Islet precursor cell (in vitro differentiated cells): ENCODE measurements at regions not wholly inside any gene's neighbourhood (a gene's known extent, or its start where the extent isn't known, plus 50 kb on each side); places are given as distances from the start of the nearest gene placed in this dataset.
"Not testable (repeated sequence)": the region's sequence is repeated elsewhere in the genome, so short reads cannot be mapped to it uniquely, and the experiment has no call there.

Experiments used
- DNase-seq: peaks from one replicate; pipeline ENCODE4 v3.0.0-alpha.2; 2018

DNA sequence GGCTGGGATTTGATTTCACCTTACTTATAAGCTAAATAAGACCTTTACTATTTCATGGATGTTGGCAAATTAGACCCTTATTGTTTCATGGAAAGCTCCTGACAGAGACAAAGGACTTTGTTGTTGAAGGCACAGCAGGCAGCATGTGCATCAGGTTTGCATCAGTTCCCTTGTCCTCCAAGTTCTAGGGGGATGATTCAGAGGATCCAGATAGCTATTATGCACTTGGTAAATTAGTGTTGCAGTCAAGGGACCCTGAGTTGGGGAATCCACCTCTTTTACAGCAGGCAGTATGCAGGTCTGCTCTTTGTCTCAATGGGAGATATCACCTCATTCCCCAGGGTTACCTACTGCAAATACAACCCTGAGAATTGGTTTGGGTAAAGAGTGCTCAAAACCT lies 131.4 kb upstream of the IGSF10 start:
- peak; percentile 61 for DNase-seq

DNA sequence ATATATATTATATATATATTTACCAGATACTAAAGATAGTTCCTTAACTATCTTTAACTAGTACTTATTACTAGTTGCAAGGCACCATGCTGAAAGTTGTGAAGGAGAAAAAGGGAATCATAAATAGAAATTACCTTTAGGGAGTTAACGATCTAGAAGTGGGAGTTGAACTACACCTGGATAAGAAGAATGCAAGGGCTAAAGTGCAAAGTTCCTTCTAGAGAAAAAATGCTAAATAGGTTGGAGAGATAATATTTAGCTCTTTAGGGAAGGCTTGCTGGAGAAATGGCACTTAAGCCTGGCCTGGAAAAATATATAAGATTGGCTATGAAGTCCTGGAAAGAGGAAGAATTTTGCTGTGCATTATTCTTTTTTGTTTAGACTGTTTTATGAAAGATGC lies 130.6 kb upstream of the IGSF10 start:
- DNase-seq: no peak

DNA sequence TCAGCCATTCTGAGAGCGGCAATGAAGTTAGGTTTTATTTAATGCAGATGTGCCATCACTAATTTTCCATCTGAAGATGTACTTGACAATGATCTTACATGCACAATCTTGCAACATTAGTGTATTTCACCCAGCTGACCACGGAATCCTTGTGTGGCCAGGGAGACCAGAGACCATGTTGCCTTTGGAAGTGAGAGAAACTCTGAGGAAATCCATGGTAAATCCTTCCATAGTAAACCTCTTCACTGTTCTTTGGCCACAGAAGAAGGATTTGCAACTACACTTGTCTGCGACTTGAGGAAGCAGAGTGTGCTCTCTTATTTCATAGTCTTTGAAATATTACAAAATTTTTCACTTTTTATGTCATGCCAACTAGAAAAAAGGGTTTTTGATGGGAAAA lies 128.4 kb upstream of the IGSF10 start:
- no peak for DNase-seq

DNA sequence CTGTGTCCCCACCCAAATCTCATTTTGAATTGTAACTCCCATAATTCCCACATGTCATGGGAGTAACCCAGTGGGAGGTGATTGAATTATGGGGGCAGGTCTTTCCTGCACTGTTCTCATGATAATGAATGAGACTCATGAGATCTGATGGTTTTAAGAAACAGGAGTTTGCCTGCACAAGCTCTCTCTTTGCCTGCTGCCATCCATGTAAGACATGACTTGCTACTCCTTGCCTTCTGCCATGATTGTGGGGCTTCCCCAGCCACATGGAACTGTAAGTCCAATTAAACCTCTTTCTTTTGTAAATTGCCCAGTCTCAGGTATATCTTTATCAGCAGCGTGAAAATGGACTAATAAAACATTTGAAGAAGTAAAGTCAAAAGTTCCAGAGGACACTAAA lies 126.8 kb upstream of the IGSF10 start:
- DNase-seq: not testable (repeated sequence)

DNA sequence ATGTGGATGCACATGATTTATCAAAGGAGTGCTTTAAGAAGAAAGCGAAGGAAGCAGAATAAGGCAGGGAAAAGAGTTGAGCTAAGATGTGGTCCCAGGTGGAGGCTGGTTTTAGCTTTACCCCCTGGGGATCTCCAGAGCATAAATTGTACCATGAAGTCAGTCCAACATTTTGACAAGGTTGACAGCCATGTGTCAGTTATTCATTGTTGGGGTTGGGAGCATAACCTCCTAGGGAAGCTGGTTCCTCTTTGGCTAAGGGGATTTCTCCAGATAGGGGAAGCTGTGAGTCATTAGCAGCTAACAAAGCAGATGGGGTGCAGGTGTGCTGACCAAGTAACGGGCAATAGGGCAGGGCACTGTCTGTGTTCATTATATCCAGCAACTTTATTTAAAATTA lies 123.7 kb upstream of the IGSF10 start:
- DNase-seq: no peak

DNA sequence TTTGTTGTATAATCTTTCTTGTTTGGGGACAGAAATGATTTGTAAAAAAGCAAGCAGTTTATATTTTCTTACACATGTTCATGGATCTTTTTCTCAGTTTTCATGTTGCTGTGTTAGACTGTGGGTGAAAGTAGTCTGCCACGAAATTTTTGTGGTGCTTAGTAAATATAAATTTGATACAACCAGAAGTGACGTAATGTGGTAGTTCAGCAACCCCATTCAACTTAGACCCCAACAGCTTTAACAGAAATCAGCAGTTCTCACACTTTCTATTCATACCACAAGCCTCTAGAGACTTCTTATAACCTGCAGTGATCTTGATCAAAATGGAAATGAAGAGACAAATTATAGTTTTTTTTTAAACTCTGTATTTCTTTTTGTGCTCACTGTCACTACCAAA lies 120.2 kb upstream of the IGSF10 start:
- no peak for DNase-seq

DNA sequence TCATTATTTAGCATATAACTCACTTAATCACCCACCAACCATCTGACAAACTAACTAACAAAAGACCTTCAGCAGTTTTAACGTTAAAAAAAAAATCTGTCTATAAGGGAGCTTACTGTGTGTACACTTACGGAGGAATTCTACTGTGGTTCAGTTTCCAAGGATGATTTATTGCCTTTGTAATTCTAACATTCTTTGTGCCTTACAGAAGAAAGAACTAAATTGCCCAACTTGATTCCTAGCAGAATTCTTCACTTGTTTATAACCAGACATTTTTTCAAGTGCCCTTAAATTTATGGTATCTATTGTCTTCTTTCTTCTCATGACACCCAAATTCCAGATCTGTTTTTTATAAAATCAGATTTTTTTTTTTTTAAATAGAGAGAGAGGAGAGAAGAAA lies 119.7 kb upstream of the IGSF10 start:
- DNase-seq: no peak

DNA sequence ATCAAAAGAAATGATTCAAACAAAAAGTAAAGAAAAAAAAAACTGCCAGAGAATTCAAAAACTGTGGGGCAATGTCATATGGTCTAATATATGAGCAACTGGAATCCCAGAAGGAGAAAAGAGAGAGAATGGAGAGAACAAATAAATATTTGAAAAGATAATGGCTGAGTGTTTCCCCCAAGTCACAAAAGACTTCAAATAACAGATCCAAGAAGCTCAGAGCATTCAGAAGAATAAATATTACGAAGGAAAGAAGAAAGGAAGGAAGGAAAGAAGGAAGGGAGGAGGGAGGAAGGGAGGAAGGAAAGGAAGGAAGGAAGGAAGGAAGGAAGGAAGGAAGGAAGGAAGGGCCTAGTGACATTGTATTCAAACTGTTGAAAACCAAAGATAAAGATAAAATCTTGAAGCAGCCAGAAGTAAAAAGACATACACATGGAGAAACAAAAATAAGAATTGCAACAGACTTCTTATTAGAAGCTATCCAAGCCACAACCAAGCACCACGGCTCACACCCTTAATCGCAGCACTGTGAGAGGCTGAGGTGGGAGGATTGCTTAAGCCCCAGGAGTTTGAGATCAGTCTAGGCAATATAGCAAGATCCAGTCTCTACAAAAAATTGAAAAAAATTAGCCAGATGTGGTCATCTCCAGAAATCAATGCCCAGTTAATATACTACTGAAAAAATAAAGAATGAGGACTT lies 118.9 kb upstream of the IGSF10 start:
- no peak for DNase-seq

DNA sequence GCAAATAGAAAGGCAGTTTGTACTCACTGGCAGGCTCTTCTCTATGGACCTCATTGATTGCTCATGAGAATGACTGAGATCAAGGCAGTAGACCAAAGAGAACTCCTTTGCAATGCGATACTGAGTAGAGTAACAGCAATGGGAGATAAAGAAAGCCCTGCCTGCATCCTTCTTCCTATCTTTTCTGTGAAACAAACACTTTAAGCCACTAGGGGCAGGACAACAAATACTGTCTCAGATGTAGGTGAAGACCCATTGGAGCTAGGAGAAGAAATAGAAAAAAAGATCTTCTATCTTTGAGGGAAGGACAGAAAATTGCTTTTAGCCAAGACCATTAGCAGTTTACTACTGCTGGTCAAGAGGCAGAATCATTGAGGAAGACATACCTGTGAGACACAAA lies 117.6 kb upstream of the IGSF10 start:
- no peak for DNase-seq

DNA sequence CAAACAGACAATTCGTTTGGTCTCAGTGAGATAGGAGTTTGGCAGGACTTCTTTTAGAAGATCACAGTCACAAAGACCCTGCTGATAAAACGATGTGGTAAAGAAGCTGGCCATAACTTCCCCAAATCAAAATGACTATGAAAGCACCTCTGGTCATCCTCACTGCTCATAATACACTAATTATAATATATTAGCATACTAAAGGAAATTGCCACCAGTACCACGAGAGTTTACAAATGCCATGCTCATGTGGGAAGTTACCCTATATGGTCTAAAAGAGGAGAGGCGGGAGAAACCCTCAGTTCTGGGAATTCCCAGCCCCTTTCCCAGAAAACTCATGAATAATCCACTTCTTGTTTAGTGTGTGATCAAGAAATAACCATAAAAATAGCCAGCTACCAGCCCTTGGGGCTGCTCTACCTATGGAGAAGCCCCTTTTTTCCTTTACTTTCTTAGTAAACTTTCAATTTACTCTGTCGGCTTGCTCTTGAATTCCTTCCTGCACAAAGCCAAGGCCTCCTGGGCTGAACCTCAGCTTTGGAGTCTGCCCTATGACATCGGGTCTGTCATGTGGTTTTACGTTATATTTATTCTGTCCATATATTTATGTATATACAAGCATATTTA lies 115.8 kb upstream of the IGSF10 start:
- no peak for DNase-seq

DNA sequence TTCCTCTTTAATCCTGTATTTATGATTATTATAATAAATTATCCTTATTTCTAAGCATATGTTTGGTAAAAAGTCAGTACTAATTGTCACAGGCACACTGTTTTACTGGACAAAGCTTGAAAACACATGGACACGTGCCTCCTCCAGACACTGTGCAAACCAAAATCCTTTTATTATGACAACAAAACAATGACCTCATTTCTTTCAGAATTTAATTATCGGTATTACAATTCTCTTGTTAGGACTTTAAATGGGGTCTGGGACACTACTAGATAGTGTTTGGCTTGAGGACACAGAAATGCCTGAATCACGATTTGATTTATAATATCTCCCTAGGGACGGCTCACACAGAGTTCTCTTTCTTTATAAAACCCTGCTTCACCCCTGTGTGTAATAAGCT lies 107.3 kb upstream of the IGSF10 start:
- no peak for DNase-seq

DNA sequence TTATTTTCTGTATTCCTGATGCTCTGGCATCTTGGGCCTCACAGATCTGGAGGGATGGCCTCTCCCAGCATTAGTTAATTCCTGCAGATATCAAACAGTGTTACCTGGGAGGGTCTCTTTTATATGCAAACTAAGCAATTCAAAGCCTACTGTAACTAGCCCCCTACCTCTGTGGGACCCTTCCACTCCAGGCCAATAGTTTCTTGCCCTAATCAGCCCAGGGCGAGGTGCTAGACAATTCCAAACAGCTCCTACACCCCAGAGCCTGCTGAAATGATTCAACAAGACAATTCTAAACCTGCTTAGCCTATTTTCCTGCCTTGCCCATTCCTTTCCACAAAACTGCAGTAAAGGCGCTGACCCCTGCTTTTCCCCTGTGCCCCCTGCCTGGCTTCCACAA lies 106.6 kb upstream of the IGSF10 start:
- no peak for DNase-seq

DNA sequence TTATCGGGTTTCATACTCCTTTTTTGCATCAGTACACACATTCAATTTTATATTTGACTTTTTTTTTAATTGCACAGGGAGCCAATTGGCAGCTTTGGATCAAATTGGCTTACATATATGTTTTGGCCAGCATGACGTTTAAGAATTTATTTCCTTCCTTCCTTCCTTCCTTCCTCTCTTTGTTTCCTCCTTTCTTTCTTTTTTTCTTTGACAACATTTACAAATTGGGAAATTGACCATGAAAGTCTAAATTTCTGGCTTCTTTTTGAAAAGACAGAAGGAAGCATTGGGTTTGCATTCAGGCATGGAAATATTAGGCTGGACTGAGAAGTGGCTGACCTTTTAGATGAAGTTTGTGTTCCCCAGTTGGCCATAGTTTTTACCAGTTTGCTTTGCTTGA lies 103.4 kb upstream of the IGSF10 start:
- DNase-seq: no peak

DNA sequence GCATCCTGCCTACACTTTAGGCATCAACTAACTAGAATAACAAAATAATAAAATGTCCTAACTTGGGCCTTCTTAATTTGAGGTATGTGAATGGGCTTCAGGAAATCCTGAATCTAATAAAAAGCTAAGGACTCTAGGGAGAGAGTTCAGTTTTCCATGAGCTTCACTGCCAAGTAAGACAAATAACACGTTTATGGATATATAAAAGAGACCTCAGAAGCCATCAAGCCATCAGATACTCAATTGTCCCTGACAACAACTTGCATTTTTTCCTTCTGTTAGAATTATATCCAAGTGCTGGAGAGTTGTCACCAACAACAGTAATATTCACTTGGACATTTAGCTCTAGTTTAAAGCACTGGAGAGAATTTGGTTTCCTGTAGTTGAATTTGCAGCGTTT lies 102.4 kb upstream of the IGSF10 start:
- no peak for DNase-seq

DNA sequence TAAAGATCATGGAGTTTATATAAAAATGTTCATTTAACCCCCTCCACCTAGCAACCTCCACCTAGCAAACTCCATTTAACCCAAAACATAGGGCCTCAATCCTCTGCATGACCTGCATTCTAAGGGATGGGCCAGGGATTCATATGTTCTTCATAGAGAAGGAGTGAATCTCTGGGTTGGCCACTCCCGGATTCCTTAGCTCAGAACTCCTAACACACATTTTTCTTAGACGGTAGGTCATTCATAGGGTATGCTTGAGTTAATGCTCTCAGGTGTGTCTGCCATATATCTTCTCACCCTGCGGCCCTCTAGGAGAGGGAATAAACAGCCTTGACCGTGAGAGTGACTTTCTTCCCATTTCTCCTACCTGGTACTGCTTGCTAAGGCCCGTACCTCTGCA lies 102.0 kb upstream of the IGSF10 start:
- DNase-seq: no peak

DNA sequence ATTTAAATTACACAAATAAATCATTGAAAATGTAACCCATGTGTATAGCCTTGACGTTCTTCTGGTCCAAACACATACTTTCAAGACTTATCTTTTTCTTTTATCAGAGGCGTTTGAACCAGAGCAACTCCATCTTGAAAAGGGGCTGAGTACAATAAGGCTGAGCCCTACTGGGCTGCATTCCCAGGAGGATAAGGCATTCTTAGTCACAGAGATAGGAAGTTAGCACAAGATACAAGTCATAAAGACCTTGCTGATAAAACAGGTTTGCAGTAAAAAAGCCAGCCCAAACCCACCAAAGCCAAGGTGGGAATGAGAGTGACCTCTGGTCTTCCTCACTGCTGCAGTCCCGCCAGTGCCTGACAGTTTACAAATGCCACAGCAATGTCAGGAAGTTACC lies 101.0 kb upstream of the IGSF10 start:
- no peak for DNase-seq

DNA sequence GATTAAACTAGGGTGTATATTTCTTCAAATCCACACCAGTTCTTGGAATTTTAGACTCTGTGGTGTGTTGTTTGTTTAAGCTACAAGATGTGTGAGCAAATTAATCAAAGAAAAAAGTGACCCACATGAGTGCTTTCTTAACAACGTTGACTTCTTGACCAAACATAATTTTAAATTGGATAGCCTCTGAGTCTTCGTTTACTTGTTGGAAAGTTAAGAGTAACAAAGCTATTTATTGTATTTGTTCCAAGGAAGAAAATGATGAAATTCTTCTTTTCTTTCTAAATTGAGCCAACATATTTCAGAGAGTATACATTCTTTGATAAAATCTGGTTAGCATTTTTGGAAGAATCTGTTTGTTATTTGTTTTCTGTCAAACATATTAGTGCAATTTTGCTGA lies 99.9 kb upstream of the IGSF10 start:
- DNase-seq: no peak

DNA sequence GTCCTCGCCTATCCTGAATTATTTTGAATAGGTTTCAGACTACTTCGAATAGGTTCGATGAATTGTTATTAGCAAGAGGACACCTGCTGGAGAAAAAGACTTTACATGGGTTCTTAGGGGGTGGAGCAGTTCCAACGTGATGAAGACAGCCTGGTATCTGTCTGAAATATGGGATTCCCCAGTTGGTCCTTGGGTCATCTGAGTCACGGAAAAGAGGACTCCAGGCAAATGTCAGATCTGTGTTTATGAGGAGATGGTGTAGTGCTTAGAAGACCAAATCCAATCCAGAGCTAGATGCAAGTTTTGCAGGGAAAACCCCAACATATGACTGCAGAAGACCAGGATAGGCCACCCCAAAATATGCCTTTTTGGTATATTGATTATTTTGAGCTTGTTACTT lies 98.9 kb upstream of the IGSF10 start:
- DNase-seq: no peak

DNA sequence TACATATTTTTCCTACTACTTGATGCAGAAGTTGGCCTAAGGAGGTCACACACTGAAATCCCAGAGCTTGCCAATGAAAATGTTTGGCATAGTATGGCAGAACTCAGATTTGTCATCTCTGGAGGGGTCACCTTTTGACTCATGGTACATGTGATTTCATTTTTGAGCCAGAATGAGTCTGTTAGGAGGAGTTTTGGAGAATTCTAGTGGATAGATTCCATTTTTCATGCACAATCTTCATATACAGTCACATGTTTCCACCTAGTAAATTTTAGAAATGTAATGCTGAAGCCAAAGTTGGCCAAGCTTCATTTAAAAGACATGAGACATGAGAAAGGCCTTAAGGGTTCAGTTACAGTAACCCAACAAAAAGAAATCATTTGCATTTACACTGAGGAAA lies 97.8 kb upstream of the IGSF10 start:
- no peak for DNase-seq

DNA sequence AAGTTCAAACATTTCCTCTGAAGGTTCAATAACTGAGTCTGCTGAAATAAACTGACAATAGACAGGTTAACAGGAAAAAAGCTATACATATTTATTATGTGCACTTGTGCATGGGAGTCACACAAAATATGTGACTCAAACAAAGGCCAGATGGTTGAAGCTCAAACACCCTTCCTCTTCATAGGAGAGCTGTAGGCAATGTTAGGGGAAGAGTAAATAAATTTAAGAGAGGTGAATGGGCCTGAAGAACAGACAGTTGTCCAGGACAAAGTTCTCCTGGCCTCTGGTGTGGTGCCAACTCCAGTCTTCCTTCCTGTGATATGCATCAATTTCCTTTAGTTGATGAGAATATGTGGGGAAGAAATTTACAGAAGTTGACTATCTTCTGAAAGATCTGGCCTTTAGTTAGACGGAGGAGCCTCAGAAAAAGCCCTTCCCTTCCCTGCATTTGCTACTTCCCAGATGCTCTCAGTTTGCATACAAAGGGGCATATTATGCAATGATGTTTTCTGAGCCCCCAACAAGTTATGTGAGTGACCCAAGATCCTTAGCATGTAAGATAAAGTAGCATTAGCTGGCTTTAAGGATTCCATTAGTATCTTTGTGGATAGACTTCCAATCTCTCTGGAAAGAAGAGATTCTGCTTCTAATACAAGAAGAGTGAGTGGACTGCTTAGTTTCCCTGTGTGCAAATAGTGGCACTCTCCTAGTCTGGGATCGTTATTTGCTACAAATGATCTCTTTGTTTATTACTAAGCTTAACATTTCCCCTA lies 96.4 kb upstream of the IGSF10 start:
- no peak for DNase-seq

DNA sequence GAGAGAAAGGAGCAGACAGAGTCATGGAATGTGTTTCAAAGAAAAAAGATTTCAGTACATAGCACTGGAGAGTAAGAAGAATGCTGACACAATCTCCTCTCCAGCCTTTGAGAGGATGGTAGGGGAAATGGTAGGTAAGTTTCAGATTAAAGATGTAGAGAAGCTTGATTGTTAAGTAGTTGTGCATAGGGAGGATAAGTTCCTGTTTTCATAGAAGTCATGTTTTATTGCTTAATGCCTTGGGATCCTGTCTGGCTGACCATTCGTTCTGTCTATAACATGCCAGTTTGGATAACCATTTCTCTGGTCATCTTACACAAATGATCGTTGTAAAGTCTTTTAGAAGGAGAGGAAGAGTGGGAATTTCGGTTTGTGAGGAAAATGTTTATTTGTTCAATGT lies 95.7 kb upstream of the IGSF10 start:
- DNase-seq: no peak

DNA sequence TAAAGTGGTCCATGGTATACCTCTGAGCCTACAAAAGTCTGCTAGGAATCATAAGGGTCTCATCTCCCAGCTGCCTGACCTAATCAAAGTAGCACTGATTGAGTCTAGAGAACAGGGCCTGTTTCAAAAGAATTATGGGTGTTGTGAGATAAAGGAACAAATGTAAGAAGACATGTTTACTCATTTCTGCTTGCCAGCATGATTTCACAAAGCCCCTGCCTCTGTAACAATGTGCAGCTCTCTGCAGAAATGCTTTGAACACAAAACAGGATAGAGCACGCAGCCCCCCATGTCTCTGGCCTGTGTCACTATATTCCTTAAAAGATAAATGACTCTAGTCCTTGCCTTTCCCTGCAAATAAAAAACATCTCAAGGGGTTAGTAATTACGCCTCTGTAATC lies 94.7 kb upstream of the IGSF10 start:
- no peak for DNase-seq

DNA sequence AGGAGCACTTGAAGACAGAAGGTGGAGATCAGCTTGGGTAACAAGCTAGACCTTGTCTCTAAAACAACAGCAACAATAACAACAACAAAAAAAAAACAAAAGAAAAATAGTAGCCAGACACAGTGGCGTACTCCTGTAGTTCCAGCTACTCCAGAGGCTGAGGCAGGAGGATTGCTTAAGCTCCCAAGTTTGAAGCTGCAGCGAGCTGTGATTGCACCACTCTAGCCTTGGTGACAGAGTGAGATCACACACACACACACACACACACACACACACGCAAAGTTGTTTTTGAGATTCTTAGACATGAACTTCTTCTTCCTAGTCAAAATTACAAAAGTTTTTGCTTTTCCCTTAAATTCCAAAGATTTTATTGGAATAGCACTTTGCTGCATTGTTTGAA lies 93.0 kb upstream of the IGSF10 start:
- DNase-seq: no peak

DNA sequence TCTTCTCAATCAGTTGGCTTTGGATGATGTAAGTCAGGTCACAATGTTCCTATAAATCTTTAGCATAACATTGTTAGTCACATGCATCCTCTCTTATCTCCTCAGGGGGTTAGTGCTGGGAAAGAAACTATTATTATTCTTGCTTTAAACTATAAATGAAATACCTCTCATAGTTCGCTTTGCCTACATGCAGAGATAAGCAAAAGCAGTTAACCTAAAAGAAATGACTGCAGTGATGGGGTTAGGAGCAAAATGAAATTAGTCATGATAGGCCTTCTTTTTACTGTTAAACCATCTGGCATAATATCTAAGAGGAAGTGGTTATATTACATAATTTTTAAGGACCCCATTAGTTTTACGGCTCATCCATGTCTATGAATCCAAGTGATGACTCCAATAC lies 91.7 kb upstream of the IGSF10 start:
- no peak for DNase-seq

DNA sequence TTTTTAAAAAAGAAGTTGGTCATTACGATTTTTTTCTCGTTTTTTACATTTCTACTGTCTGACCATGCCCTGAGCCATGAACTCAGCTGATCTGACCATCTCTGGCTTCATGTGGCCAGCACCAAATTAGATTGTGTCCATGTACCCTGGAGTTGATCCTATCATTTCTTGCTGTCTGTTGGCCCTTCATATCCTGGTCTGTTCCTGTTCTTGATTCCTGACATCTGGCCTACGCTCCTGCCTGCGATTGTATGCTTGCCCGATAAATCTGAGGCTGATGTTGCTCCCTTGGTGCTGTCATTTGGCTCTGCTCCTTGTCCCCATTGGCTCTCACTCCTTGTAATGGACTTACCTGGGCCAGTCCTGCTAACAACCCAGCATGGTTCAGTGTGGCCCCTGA lies 89.8 kb upstream of the IGSF10 start:
- DNase-seq: no peak
